SK-N-SH (cell line): ENCODE measurements at regions not wholly inside any gene's neighbourhood (a gene's known extent, or its start where the extent isn't known, plus 50 kb on each side); places are given as distances from the start of the nearest gene placed in this dataset.

Experiments
- CTCF ChIA-PET: fragments of 300-600, 350-600 bp; formaldehyde crosslinking; extraction: SDS; loops from one replicate; lab custom pipeline; 2021; lab: Yijun Ruan, JAX
- POLR2A ChIA-PET: fragments of 350-600 bp; sonication (Branson Sonifier 250); formaldehyde crosslinking; extraction: SDS; loops from one replicate; lab custom pipeline; 2020; ENCODE audit warnings: antibody characterized with exemption, inconsistent platforms; lab: Yijun Ruan, JAX
- DNase-seq: peaks from one replicate; pipeline ENCODE4 v3.0.0; 2012
- H2AFZ ChIP-seq: fragments of 200-600 bp; sonication (generic); 2 replicates; pipeline ENCODE4 v1.8.1; 2016; ENCODE audit warnings: antibody characterized with exemption, mild to moderate bottlenecking, low read depth
- H3F3A ChIP-seq: fragments of 200-600 bp; sonication (generic); replicated peaks from 2 replicates; pipeline ENCODE3; 2016; ENCODE audit warnings: antibody characterized with exemption, mild to moderate bottlenecking; ENCODE audit not compliant: insufficient read depth
- H3K27ac ChIP-seq, 2 experiments: fragments of 200-500 bp in 1 of 2; fragments of 200-600 bp in 1 of 2; sonication (Bioruptor generic) in 1 of 2; sonication (generic), shearing (Covaris generic) in 1 of 2; 2 replicates each; pipeline versions ENCODE4 v1.5.1 to v1.6.1; 2014 to 2016; ENCODE audit warnings: low read depth in 2 of 2, inconsistent platforms in 1 of 2, low read length in 1 of 2, mild to moderate bottlenecking in 1 of 2, mixed read lengths in 1 of 2
- H3K27me3 ChIP-seq: fragments of 200-600 bp; sonication (generic), shearing (Covaris generic); 2 replicates; pipeline ENCODE4 v1.6.1; 2016; ENCODE audit warnings: mixed run types; ENCODE audit not compliant: insufficient read depth
- H3K36me3 ChIP-seq, 2 experiments: fragments of 200-500 bp in 1 of 2; fragments of 200-600 bp in 1 of 2; sonication (Bioruptor generic) in 1 of 2; sonication (generic) in 1 of 2; replicated peaks in 1 of 2; 2 replicates each; pipeline versions ENCODE3 to v1.5.1; 2014 to 2016; ENCODE audit warnings: low read length in 1 of 2, mild to moderate bottlenecking in 1 of 2; ENCODE audit not compliant: insufficient read depth in 2 of 2, control insufficient read depth in 1 of 2
- H3K4me1 ChIP-seq, 2 experiments: fragments of 200-500 bp in 1 of 2; fragments of 200-600 bp in 1 of 2; sonication (Bioruptor generic) in 1 of 2; sonication (generic), shearing (Covaris generic) in 1 of 2; 2 replicates each; pipeline versions ENCODE4 v1.5.1 to v1.6.1; 2014 to 2016; ENCODE audit warnings: low read depth in 1 of 2, low read length in 1 of 2, mixed run types in 1 of 2; ENCODE audit not compliant: insufficient read depth in 2 of 2, control insufficient read depth in 1 of 2
- H3K4me2 ChIP-seq: fragments of 200-600 bp; sonication (generic), shearing (Covaris generic); 2 replicates; pipeline ENCODE4 v1.6.1; 2017; ENCODE audit warnings: mixed run types
- H3K4me3 ChIP-seq, 2 experiments: fragments of 200-500 bp in 1 of 2; fragments of 200-600 bp in 1 of 2; sonication (Bioruptor generic) in 1 of 2; sonication (generic), shearing (Covaris generic) in 1 of 2; 2 replicates each; pipeline versions ENCODE4 v1.5.1 to v1.8.1; 2014 to 2016; ENCODE audit warnings: low read depth in 2 of 2, inconsistent platforms in 1 of 2, low read length in 1 of 2, mild to moderate bottlenecking in 1 of 2, mixed read lengths in 1 of 2, moderate library complexity in 1 of 2
- H3K79me2 ChIP-seq: fragments of 200-600 bp; sonication (generic); 2 replicates; pipeline ENCODE4 v1.8.1; 2017; ENCODE audit warnings: mild to moderate bottlenecking; ENCODE audit not compliant: insufficient read depth
- H3K9ac ChIP-seq: fragments of 200-600 bp; sonication (generic); 2 replicates; pipeline ENCODE4 v1.6.1; 2017; ENCODE audit warnings: mixed run types
- H3K9me2 ChIP-seq: fragments of 200-600 bp; sonication (generic); 2 replicates; pipeline ENCODE4 v1.6.1; 2017; ENCODE audit warnings: mixed run types
- H3K9me3 ChIP-seq: fragments of 200-600 bp; sonication (generic); 2 replicates; pipeline ENCODE4 v1.6.1; 2017; ENCODE audit warnings: mixed run types, mild to moderate bottlenecking, moderate library complexity
- H4K20me1 ChIP-seq: fragments of 200-600 bp; sonication (generic); 2 replicates; pipeline ENCODE4 v1.6.1; 2017; ENCODE audit warnings: mild to moderate bottlenecking, mixed run types; ENCODE audit not compliant: insufficient read depth
- CHD2 ChIP-seq: fragments of 150-350 bp; IDR thresholded peaks from 2 replicates; pipeline ENCODE4 v1.6.1; 2018; ENCODE audit warnings: low read length; ENCODE audit not compliant: partially characterized antibody
- EP300 ChIP-seq, 2 experiments: IDR thresholded peaks; 2 replicates each; pipeline versions ENCODE4 v1.4.0 to v1.6.1; 2012; ENCODE audit warnings: borderline replicate concordance in 1 of 2, low read depth in 1 of 2, low read length in 1 of 2
- FOSL2 ChIP-seq: IDR thresholded peaks from 2 replicates; pipeline ENCODE4 v1.4.0; 2012; ENCODE audit warnings: low read depth, mild to moderate bottlenecking, moderate library complexity, borderline replicate concordance
- FOXJ3 ChIP-seq: sonication (generic); formaldehyde crosslinking; IDR thresholded peaks from 2 replicates; pipeline ENCODE4 v1.5.1; 2020; ENCODE audit warnings: mild to moderate bottlenecking, missing genetic modification reagents
- FOXM1 ChIP-seq: IDR thresholded peaks from 2 replicates; pipeline ENCODE4 v1.4.0; 2012; ENCODE audit warnings: low read depth, mild to moderate bottlenecking
- GATA2 ChIP-seq: sonication (generic); formaldehyde crosslinking; IDR thresholded peaks from 2 replicates; pipeline ENCODE4 v1.5.0; 2020; ENCODE audit warnings: mild to moderate bottlenecking, missing genetic modification reagents
- MXI1 ChIP-seq: IDR thresholded peaks from 2 replicates; pipeline ENCODE4 v1.6.1; 2012; ENCODE audit warnings: mild to moderate bottlenecking, low read depth, low read length, improper control_type of control experiment
- NFIC ChIP-seq: IDR thresholded peaks from 2 replicates; pipeline ENCODE4 v1.4.0; 2012; ENCODE audit warnings: borderline replicate concordance
- NRF1 ChIP-seq: IDR thresholded peaks from 2 replicates; pipeline ENCODE4 v1.6.1; 2012; ENCODE audit warnings: low read depth, mild to moderate bottlenecking, low read length
- POLR2AphosphoS5 ChIP-seq: IDR thresholded peaks from 2 replicates; pipeline ENCODE4 v1.6.1; 2012; ENCODE audit warnings: low read depth, low read length
- RXRA ChIP-seq: IDR thresholded peaks from 2 replicates; pipeline ENCODE4 v1.4.0; 2012; ENCODE audit warnings: low read depth, mild to moderate bottlenecking, borderline replicate concordance
- SIN3A ChIP-seq: IDR thresholded peaks from 2 replicates; pipeline ENCODE4 v1.6.1; 2012; ENCODE audit warnings: low read depth, mild to moderate bottlenecking, low read length, moderate library complexity, borderline replicate concordance
- TAF1 ChIP-seq: IDR thresholded peaks from 2 replicates; pipeline ENCODE4 v1.6.1; 2012; ENCODE audit warnings: low read depth, mild to moderate bottlenecking, low read length, moderate library complexity, borderline replicate concordance
- WGBS: methylation state at CpG from one replicate; pipeline ENCODE4 v1.1.6; 2017; ENCODE audit warnings: low lambda C conversion rate; 5-methylcytosine and 5-hydroxymethylcytosine counted together
- TF ChIP-seq, protein P1 (sequence below): IDR thresholded peaks from 2 replicates; pipeline ENCODE4 v1.6.1; 2012; ENCODE audit warnings: mild to moderate bottlenecking, low read depth, low read length, moderate library complexity
- TF ChIP-seq, protein P2 (sequence below): fragments of 150-350 bp; IDR thresholded peaks from 2 replicates; pipeline ENCODE4 v1.6.1; 2016; ENCODE audit warnings: mild to moderate bottlenecking, low read depth, low read length
- TF ChIP-seq, protein P3 (sequence below): IDR thresholded peaks from 2 replicates; pipeline ENCODE4 v1.4.0; 2012; ENCODE audit warnings: low read depth
- TF ChIP-seq, protein P4 (sequence below): IDR thresholded peaks from 2 replicates; pipeline ENCODE4 v1.4.0; 2012; ENCODE audit warnings: low read depth, borderline replicate concordance

DNA sequence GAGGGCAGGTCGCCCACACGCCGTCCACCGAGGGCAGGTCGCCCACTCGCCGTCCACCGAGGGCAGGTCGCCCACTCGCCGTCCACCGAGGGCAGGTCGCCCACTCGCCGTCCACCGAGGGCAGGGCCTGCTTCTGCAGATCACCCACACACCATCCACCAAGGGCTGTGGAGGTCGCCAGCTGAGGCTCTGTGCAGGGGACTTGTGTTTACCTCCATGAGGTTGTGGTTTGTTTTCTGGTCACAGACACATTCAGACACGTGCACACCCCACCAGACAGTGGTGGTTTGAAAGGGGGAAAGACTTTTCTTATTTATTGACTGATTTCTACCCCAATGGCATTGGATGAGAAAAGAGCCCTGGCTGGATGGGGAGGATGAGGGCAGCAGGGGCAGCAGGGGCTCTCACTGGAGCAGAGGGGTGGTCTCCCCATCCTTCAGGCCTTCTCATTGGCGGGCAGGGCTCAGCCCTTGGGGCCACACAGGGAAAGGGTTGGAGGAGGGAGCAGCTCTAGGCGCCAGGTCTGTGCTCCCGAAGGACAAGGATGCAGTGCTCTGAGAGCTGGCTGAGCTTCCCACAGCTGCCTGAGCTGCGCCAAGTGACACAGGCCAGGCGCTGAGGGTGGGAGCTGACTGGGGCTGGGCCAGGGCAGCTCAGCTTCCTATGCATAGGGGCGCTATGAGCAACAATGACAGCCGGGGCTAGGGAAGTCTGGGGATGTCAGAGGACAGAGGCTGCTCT is 252.6 kb upstream of the B3GAT1 start:
- Histone ChIP-seq H3K4me3 (no peak overlapping the region), H4K20me1 (no peaks in the 10 kb centered on the region), H3K4me1 (no peaks in the 10 kb centered on the region), H3K4me2 (no peak overlapping the region), H3K9me2 (no peaks in the 10 kb centered on the region), H3K27me3 (no peaks in the 10 kb centered on the region), H3K79me2 (no peaks in the 10 kb centered on the region), H3K36me3 (no peaks in the 10 kb centered on the region), H3F3A (no peaks in the 10 kb centered on the region), H3K9ac (no peak overlapping the region), H3K27ac (no peak overlapping the region), H2AFZ (no peak overlapping the region)
- CTCF ChIA-PET, result interaction anchor here (1.2 kb wide), 1 partner anchor 73 kb away, joined by 3 read pairs; no protein-coding TSS in a partner anchor
- POLR2A ChIA-PET, result no interaction called here
- 69% methylated on average over 19 of the region's 25 CpGs for WGBS
- DNase-seq, result no peak
- TF ChIP-seq SIN3A (no peak), NRF1 (no peak), POLR2AphosphoS5 (no peak), TAF1 (no peak), FOXM1 (no peak), RXRA (no peak), GATA2 (no peak), CHD2 (no peak), NFIC (no peak), EP300 (IDR thresholded peaks at IDR 0.05; ENCODE audit: borderline replicate concordance in 1 of 2, low read depth in 1 of 2, low read length in 1 of 2) (no peak), FOXJ3 (CRISPR knock-in tag) (no peak), FOSL2 (no peak), MXI1 (no peak)
- TF ChIP-seq, protein P1, sequence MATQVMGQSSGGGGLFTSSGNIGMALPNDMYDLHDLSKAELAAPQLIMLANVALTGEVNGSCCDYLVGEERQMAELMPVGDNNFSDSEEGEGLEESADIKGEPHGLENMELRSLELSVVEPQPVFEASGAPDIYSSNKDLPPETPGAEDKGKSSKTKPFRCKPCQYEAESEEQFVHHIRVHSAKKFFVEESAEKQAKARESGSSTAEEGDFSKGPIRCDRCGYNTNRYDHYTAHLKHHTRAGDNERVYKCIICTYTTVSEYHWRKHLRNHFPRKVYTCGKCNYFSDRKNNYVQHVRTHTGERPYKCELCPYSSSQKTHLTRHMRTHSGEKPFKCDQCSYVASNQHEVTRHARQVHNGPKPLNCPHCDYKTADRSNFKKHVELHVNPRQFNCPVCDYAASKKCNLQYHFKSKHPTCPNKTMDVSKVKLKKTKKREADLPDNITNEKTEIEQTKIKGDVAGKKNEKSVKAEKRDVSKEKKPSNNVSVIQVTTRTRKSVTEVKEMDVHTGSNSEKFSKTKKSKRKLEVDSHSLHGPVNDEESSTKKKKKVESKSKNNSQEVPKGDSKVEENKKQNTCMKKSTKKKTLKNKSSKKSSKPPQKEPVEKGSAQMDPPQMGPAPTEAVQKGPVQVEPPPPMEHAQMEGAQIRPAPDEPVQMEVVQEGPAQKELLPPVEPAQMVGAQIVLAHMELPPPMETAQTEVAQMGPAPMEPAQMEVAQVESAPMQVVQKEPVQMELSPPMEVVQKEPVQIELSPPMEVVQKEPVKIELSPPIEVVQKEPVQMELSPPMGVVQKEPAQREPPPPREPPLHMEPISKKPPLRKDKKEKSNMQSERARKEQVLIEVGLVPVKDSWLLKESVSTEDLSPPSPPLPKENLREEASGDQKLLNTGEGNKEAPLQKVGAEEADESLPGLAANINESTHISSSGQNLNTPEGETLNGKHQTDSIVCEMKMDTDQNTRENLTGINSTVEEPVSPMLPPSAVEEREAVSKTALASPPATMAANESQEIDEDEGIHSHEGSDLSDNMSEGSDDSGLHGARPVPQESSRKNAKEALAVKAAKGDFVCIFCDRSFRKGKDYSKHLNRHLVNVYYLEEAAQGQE, result no peak
- TF ChIP-seq, protein P2, sequence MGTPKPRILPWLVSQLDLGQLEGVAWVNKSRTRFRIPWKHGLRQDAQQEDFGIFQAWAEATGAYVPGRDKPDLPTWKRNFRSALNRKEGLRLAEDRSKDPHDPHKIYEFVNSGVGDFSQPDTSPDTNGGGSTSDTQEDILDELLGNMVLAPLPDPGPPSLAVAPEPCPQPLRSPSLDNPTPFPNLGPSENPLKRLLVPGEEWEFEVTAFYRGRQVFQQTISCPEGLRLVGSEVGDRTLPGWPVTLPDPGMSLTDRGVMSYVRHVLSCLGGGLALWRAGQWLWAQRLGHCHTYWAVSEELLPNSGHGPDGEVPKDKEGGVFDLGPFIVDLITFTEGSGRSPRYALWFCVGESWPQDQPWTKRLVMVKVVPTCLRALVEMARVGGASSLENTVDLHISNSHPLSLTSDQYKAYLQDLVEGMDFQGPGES, result no peak
- TF ChIP-seq, protein P3, sequence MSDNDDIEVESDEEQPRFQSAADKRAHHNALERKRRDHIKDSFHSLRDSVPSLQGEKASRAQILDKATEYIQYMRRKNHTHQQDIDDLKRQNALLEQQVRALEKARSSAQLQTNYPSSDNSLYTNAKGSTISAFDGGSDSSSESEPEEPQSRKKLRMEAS, result no peak
- TF ChIP-seq, protein P4, sequence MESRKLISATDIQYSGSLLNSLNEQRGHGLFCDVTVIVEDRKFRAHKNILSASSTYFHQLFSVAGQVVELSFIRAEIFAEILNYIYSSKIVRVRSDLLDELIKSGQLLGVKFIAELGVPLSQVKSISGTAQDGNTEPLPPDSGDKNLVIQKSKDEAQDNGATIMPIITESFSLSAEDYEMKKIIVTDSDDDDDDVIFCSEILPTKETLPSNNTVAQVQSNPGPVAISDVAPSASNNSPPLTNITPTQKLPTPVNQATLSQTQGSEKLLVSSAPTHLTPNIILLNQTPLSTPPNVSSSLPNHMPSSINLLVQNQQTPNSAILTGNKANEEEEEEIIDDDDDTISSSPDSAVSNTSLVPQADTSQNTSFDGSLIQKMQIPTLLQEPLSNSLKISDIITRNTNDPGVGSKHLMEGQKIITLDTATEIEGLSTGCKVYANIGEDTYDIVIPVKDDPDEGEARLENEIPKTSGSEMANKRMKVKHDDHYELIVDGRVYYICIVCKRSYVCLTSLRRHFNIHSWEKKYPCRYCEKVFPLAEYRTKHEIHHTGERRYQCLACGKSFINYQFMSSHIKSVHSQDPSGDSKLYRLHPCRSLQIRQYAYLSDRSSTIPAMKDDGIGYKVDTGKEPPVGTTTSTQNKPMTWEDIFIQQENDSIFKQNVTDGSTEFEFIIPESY, result no peak
- TF ChIP-seq, all 33 proteins: peak for 0
- H3K9me3 ChIP-seq, result no peaks in the 10 kb centered on the region
